Prostate gland (tissue), 2 donors: ENCODE measurements at regions not wholly inside any gene's neighbourhood (a gene's known extent, or its start where the extent isn't known, plus 50 kb on each side); places are given as distances from the start of the nearest gene placed in this dataset.

ENCODE experiments used
- CTCF ChIP-seq, 4 experiments: fragments of 200-600 bp in 2 of 4; fragments of 450-650 bp in 2 of 4; sonication (generic) in 2 of 4; IDR thresholded peaks; 1 replicate in 3 of 4; 2 replicates in 1 of 4; pipeline ENCODE4 v1.5.1; 2016 to 2019; ENCODE audit warnings: antibody characterized with exemption in 4 of 4, mild to moderate bottlenecking in 2 of 4, moderate library complexity in 2 of 4
- POLR2A ChIP-seq: fragments of 450-650 bp; IDR thresholded peaks from one replicate; pipeline ENCODE4 v1.6.1; 2016; ENCODE audit warnings: antibody characterized with exemption, mild to moderate bottlenecking
- POLR2AphosphoS5 ChIP-seq: sonication (generic); formaldehyde crosslinking; IDR thresholded peaks from one replicate; pipeline ENCODE4 v1.6.1; 2017; ENCODE audit warnings: antibody characterized with exemption

- TF ChIP-seq CTCF (IDR thresholded peaks at IDR 0.05): no peak
- TF ChIP-seq POLR2AphosphoS5: no peak
- no peak for TF ChIP-seq POLR2A
These were observed 199.9 kb downstream of the SLC6A15 start for GRCh38 chr12:84712747-84713146.
